NAMALWA (cell line): ENCODE measurements at regions not wholly inside any gene's neighbourhood (a gene's known extent, or its start where the extent isn't known, plus 50 kb on each side); places are given as distances from the start of the nearest gene placed in this dataset.

ENCODE experiments used
- DNase-seq: peaks from one replicate; pipeline ENCODE4 v3.0.0-alpha.2; 2015; ENCODE audit warnings: low spot score

GRCh38 chr2:220224691-220225543, 597.5 kb downstream of the SLC4A3 start:
- no peak for DNase-seq

GRCh38 chr2:220226076-220226475, 598.6 kb downstream of the SLC4A3 start:
- no peak for DNase-seq

- DNase-seq = no peak
These were observed 599.1 kb downstream of the SLC4A3 start for GRCh38 chr2:220226546-220226945.

GRCh38 chr2:220227266-220227920, 600.0 kb downstream of the SLC4A3 start:
- no peak for DNase-seq

- DNase-seq = no peak
These were observed 601.0 kb downstream of the SLC4A3 start for GRCh38 chr2:220228310-220229006.

- no peak for DNase-seq
These were observed 613.2 kb downstream of the SLC4A3 start for GRCh38 chr2:220240641-220241040.

GRCh38 chr2:220241423-220241822, 614.0 kb downstream of the SLC4A3 start:
- DNase-seq = no peak

GRCh38 chr2:220243571-220243970, 616.1 kb downstream of the SLC4A3 start:
- DNase-seq = no peak

GRCh38 chr2:220246386-220246785, 619.0 kb downstream of the SLC4A3 start:
- DNase-seq = no peak

GRCh38 chr2:220247588-220248350, 620.3 kb downstream of the SLC4A3 start:
- DNase-seq = no peak

GRCh38 chr2:220259662-220260061, 632.2 kb downstream of the SLC4A3 start:
- peak; percentile 2 for DNase-seq

GRCh38 chr2:220263300-220263699, 635.9 kb downstream of the SLC4A3 start:
- no peak for DNase-seq

- DNase-seq = no peak
These were observed 641.9 kb downstream of the SLC4A3 start for GRCh38 chr2:220269367-220269766.

GRCh38 chr2:220270481-220271070, 643.1 kb downstream of the SLC4A3 start:
- no peak for DNase-seq

GRCh38 chr2:220272656-220273055, 645.2 kb downstream of the SLC4A3 start:
- no peak for DNase-seq

GRCh38 chr2:220273082-220273481, 645.7 kb downstream of the SLC4A3 start:
- DNase-seq = no peak

GRCh38 chr2:220275454-220275853, 648.0 kb downstream of the SLC4A3 start:
- no peak for DNase-seq

- no peak for DNase-seq
These were observed 649.5 kb downstream of the SLC4A3 start for GRCh38 chr2:220276741-220277444.

- no peak for DNase-seq
These were observed 650.1 kb downstream of the SLC4A3 start for GRCh38 chr2:220277445-220277975.

GRCh38 chr2:220278022-220278421, 650.6 kb downstream of the SLC4A3 start:
- no peak for DNase-seq

- no peak for DNase-seq
These were observed 651.9 kb downstream of the SLC4A3 start for GRCh38 chr2:220279372-220279771.
